A549 (cell line): ENCODE measurements at regions not wholly inside any gene's neighbourhood (a gene's known extent, or its start where the extent isn't known, plus 50 kb on each side); places are given as distances from the start of the nearest gene placed in this dataset.

ENCODE experiments used
- CEBPB ChIP-seq, 2 experiments: fragments of >200 bp in 1 of 2; sonication (Bioruptor Twin) in 1 of 2; formaldehyde crosslinking in 1 of 2; IDR thresholded peaks; 2 replicates each; pipeline ENCODE4 v1.6.1; 2012 to 2016
- CTCF ChIP-seq: fragments of >200 bp; sonication (Bioruptor Twin); formaldehyde crosslinking; IDR thresholded peaks from 3 replicates; pipeline ENCODE4 v1.5.1; 2016
- EP300 ChIP-seq, 2 experiments: fragments of >200 bp; sonication (Bioruptor Twin); formaldehyde crosslinking; IDR thresholded peaks; 2 replicates in 1 of 2; 3 replicates in 1 of 2; pipeline ENCODE4 v1.6.1; 2016 to 2017
- MAX ChIP-seq: IDR thresholded peaks from 2 replicates; pipeline ENCODE4 v1.6.1; 2012
- POLR2A ChIP-seq: IDR thresholded peaks from 2 replicates; pipeline ENCODE4 v1.6.1; 2012; ENCODE audit warnings: mild to moderate bottlenecking, low read length
- RFX5 ChIP-seq: fragments of 450-650 bp; IDR thresholded peaks from 2 replicates; pipeline ENCODE4 v1.7.1; 2014; ENCODE audit warnings: antibody characterized with exemption, mild to moderate bottlenecking, moderate library complexity
- SMC3 ChIP-seq: fragments of >200 bp; sonication (Bioruptor Twin); formaldehyde crosslinking; IDR thresholded peaks from 3 replicates; pipeline ENCODE4 v1.6.1; 2018; ENCODE audit warnings: inconsistent platforms
- ZC3H11A ChIP-seq: fragments of 450-650 bp; IDR thresholded peaks from 2 replicates; pipeline ENCODE4 v1.6.1; 2014; ENCODE audit warnings: antibody characterized with exemption, mild to moderate bottlenecking

DNA sequence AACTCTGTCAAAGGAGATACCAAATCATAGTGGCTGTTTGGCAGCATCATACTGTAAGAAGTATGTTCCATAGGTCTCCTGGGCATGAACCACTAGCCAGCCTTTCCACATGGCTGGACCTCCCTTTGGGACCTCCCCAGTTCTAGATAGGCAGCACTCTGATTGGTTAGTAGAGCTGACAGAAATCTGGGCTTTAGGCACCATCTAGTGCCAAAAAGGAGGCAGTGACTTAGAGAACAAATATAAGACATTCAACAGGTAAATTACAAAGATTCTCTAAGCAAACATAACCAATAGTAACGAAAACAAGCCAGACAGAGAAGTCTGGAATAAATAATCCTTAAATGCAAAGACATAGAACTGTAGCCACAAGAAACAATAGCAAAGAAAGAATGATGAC, 148.0 kb upstream of the PDE3A start:
- TF ChIP-seq MAX (no peak), EP300 (IDR thresholded peaks at IDR 0.05) (no peak), CTCF (no peak), CEBPB (IDR thresholded peaks at IDR 0.05) (no peak), POLR2A (no peak), SMC3 (peak; percentile 29; the same call in 1 of the 3 replicates), ZC3H11A (no peak), RFX5 (no peak)
